SK-N-SH (cell line): ENCODE measurements at regions not wholly inside any gene's neighbourhood (a gene's known extent, or its start where the extent isn't known, plus 50 kb on each side); places are given as distances from the start of the nearest gene placed in this dataset.

Experiments used
- CTCF ChIA-PET: fragments of 300-600, 350-600 bp; formaldehyde crosslinking; extraction: SDS; loops from one replicate; lab custom pipeline; 2021; lab: Yijun Ruan, JAX
- POLR2A ChIA-PET: fragments of 350-600 bp; sonication (Branson Sonifier 250); formaldehyde crosslinking; extraction: SDS; loops from one replicate; lab custom pipeline; 2020; ENCODE audit warnings: antibody characterized with exemption, inconsistent platforms; lab: Yijun Ruan, JAX
- DNase-seq: peaks from one replicate; pipeline ENCODE4 v3.0.0; 2012
- H2AFZ ChIP-seq: fragments of 200-600 bp; sonication (generic); 2 replicates; pipeline ENCODE4 v1.8.1; 2016; ENCODE audit warnings: antibody characterized with exemption, mild to moderate bottlenecking, low read depth
- H3F3A ChIP-seq: fragments of 200-600 bp; sonication (generic); replicated peaks from 2 replicates; pipeline ENCODE3; 2016; ENCODE audit warnings: antibody characterized with exemption, mild to moderate bottlenecking; ENCODE audit not compliant: insufficient read depth
- H3K27ac ChIP-seq, 2 experiments: fragments of 200-500 bp in 1 of 2; fragments of 200-600 bp in 1 of 2; sonication (Bioruptor generic) in 1 of 2; sonication (generic), shearing (Covaris generic) in 1 of 2; 2 replicates each; pipeline versions ENCODE4 v1.5.1 to v1.6.1; 2014 to 2016; ENCODE audit warnings: low read depth in 2 of 2, inconsistent platforms in 1 of 2, low read length in 1 of 2, mild to moderate bottlenecking in 1 of 2, mixed read lengths in 1 of 2
- H3K27me3 ChIP-seq: fragments of 200-600 bp; sonication (generic), shearing (Covaris generic); 2 replicates; pipeline ENCODE4 v1.6.1; 2016; ENCODE audit warnings: mixed run types; ENCODE audit not compliant: insufficient read depth
- H3K36me3 ChIP-seq, 2 experiments: fragments of 200-500 bp in 1 of 2; fragments of 200-600 bp in 1 of 2; sonication (Bioruptor generic) in 1 of 2; sonication (generic) in 1 of 2; replicated peaks in 1 of 2; 2 replicates each; pipeline versions ENCODE3 to v1.5.1; 2014 to 2016; ENCODE audit warnings: low read length in 1 of 2, mild to moderate bottlenecking in 1 of 2; ENCODE audit not compliant: insufficient read depth in 2 of 2, control insufficient read depth in 1 of 2
- H3K4me1 ChIP-seq, 2 experiments: fragments of 200-500 bp in 1 of 2; fragments of 200-600 bp in 1 of 2; sonication (Bioruptor generic) in 1 of 2; sonication (generic), shearing (Covaris generic) in 1 of 2; 2 replicates each; pipeline versions ENCODE4 v1.5.1 to v1.6.1; 2014 to 2016; ENCODE audit warnings: low read depth in 1 of 2, low read length in 1 of 2, mixed run types in 1 of 2; ENCODE audit not compliant: insufficient read depth in 2 of 2, control insufficient read depth in 1 of 2
- H3K4me2 ChIP-seq: fragments of 200-600 bp; sonication (generic), shearing (Covaris generic); 2 replicates; pipeline ENCODE4 v1.6.1; 2017; ENCODE audit warnings: mixed run types
- H3K4me3 ChIP-seq, 2 experiments: fragments of 200-500 bp in 1 of 2; fragments of 200-600 bp in 1 of 2; sonication (Bioruptor generic) in 1 of 2; sonication (generic), shearing (Covaris generic) in 1 of 2; 2 replicates each; pipeline versions ENCODE4 v1.5.1 to v1.8.1; 2014 to 2016; ENCODE audit warnings: low read depth in 2 of 2, inconsistent platforms in 1 of 2, low read length in 1 of 2, mild to moderate bottlenecking in 1 of 2, mixed read lengths in 1 of 2, moderate library complexity in 1 of 2
- H3K79me2 ChIP-seq: fragments of 200-600 bp; sonication (generic); 2 replicates; pipeline ENCODE4 v1.8.1; 2017; ENCODE audit warnings: mild to moderate bottlenecking; ENCODE audit not compliant: insufficient read depth
- H3K9ac ChIP-seq: fragments of 200-600 bp; sonication (generic); 2 replicates; pipeline ENCODE4 v1.6.1; 2017; ENCODE audit warnings: mixed run types
- H3K9me2 ChIP-seq: fragments of 200-600 bp; sonication (generic); 2 replicates; pipeline ENCODE4 v1.6.1; 2017; ENCODE audit warnings: mixed run types
- H3K9me3 ChIP-seq: fragments of 200-600 bp; sonication (generic); 2 replicates; pipeline ENCODE4 v1.6.1; 2017; ENCODE audit warnings: mixed run types, mild to moderate bottlenecking, moderate library complexity
- H4K20me1 ChIP-seq: fragments of 200-600 bp; sonication (generic); 2 replicates; pipeline ENCODE4 v1.6.1; 2017; ENCODE audit warnings: mild to moderate bottlenecking, mixed run types; ENCODE audit not compliant: insufficient read depth
- GABPA ChIP-seq: IDR thresholded peaks from 2 replicates; pipeline ENCODE4 v1.4.0; 2012; ENCODE audit warnings: low read depth, mild to moderate bottlenecking
- JUND ChIP-seq: IDR thresholded peaks from 2 replicates; pipeline ENCODE4 v1.4.0; 2012
- MEF2A ChIP-seq: IDR thresholded peaks from 2 replicates; pipeline ENCODE4 v1.4.0; 2012; ENCODE audit warnings: low read depth, borderline replicate concordance
- POLR2AphosphoS5 ChIP-seq: IDR thresholded peaks from 2 replicates; pipeline ENCODE4 v1.6.1; 2012; ENCODE audit warnings: low read depth, low read length
- REST ChIP-seq: IDR thresholded peaks from 2 replicates; pipeline ENCODE4 v1.6.1; 2012; ENCODE audit warnings: mild to moderate bottlenecking, low read depth, low read length, moderate library complexity
- RFX5 ChIP-seq: IDR thresholded peaks from 2 replicates; pipeline ENCODE4 v1.6.1; 2012; ENCODE audit warnings: mild to moderate bottlenecking, improper control_type of control experiment, low read length
- RXRA ChIP-seq: IDR thresholded peaks from 2 replicates; pipeline ENCODE4 v1.4.0; 2012; ENCODE audit warnings: low read depth, mild to moderate bottlenecking, borderline replicate concordance
- SIN3A ChIP-seq: IDR thresholded peaks from 2 replicates; pipeline ENCODE4 v1.6.1; 2012; ENCODE audit warnings: low read depth, mild to moderate bottlenecking, low read length, moderate library complexity, borderline replicate concordance
- TAF1 ChIP-seq: IDR thresholded peaks from 2 replicates; pipeline ENCODE4 v1.6.1; 2012; ENCODE audit warnings: low read depth, mild to moderate bottlenecking, low read length, moderate library complexity, borderline replicate concordance
- TCF12 ChIP-seq: IDR thresholded peaks from 2 replicates; pipeline ENCODE4 v1.4.0; 2012
- WGBS: methylation state at CpG from one replicate; pipeline ENCODE4 v1.1.6; 2017; ENCODE audit warnings: low lambda C conversion rate; 5-methylcytosine and 5-hydroxymethylcytosine counted together
- TF ChIP-seq, protein P1 (sequence below): fragments of 200-600 bp; sonication (generic); IDR thresholded peaks from 2 replicates; pipeline ENCODE4 v1.6.1; 2017; ENCODE audit warnings: antibody characterized with exemption, mild to moderate bottlenecking, moderate library complexity
- TF ChIP-seq, protein P2 (sequence below): IDR thresholded peaks from 2 replicates; pipeline ENCODE4 v1.4.0; 2012; ENCODE audit warnings: low read depth, borderline replicate concordance

GRCh38 chr9:108286638-108287206, 569.1 kb downstream of the ACTL7B start:
- WGBS = 34% methylated on average over 7 of the region's 7 CpGs
- H3F3A ChIP-seq = no peaks in the 10 kb centered on the region
- ChIA-PET POLR2A (no interaction called here), CTCF (no interaction called here)
- H3K27me3 ChIP-seq = no peaks in the 10 kb centered on the region
- no peak overlapping the region for H3K27ac ChIP-seq
- no peaks in the 10 kb centered on the region for H4K20me1 ChIP-seq
- H2AFZ ChIP-seq = no peak overlapping the region
- H3K4me1 ChIP-seq = no peaks in the 10 kb centered on the region
- H3K4me2 ChIP-seq = no peak overlapping the region
- H3K9me2 ChIP-seq = no peaks in the 10 kb centered on the region
- H3K36me3 ChIP-seq = no peaks in the 10 kb centered on the region
- no peak overlapping the region for H3K4me3 ChIP-seq
- H3K9me3 ChIP-seq = no peaks in the 10 kb centered on the region
- H3K9ac ChIP-seq = no peak overlapping the region
- TF ChIP-seq TAF1 = no peak
- TF ChIP-seq, protein P1, sequence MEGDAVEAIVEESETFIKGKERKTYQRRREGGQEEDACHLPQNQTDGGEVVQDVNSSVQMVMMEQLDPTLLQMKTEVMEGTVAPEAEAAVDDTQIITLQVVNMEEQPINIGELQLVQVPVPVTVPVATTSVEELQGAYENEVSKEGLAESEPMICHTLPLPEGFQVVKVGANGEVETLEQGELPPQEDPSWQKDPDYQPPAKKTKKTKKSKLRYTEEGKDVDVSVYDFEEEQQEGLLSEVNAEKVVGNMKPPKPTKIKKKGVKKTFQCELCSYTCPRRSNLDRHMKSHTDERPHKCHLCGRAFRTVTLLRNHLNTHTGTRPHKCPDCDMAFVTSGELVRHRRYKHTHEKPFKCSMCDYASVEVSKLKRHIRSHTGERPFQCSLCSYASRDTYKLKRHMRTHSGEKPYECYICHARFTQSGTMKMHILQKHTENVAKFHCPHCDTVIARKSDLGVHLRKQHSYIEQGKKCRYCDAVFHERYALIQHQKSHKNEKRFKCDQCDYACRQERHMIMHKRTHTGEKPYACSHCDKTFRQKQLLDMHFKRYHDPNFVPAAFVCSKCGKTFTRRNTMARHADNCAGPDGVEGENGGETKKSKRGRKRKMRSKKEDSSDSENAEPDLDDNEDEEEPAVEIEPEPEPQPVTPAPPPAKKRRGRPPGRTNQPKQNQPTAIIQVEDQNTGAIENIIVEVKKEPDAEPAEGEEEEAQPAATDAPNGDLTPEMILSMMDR = no peak
- TF ChIP-seq JUND = no peak
- no peak for TF ChIP-seq TCF12
- TF ChIP-seq POLR2AphosphoS5 = no peak
- TF ChIP-seq MEF2A = no peak
- TF ChIP-seq SIN3A = no peak
- no peak for TF ChIP-seq RXRA
- no peak for TF ChIP-seq GABPA
- no peak for DNase-seq
- H3K79me2 ChIP-seq = no peaks in the 10 kb centered on the region

- Histone ChIP-seq H3F3A (no peaks in the 10 kb centered on the region), H3K4me2 (no peak overlapping the region), H4K20me1 (no peaks in the 10 kb centered on the region), H3K9me2 (no peaks in the 10 kb centered on the region), H2AFZ (no peak overlapping the region), H3K27ac (no peak overlapping the region), H3K4me3 (no peak overlapping the region), H3K27me3 (no peaks in the 10 kb centered on the region), H3K9ac (no peak overlapping the region), H3K4me1 (no peaks in the 10 kb centered on the region), H3K79me2 (no peaks in the 10 kb centered on the region), H3K9me3 (no peaks in the 10 kb centered on the region), H3K36me3 (no peaks in the 10 kb centered on the region)
- CTCF ChIA-PET = interaction anchor here (0.7 to 2.3 kb wide), 4 partner anchors 11 to 1219 kb away, joined by 3 to 11 read pairs (median 4); no protein-coding TSS in a partner anchor
- DNase-seq = no peak
- no peak for TF ChIP-seq REST
- no peak for TF ChIP-seq RXRA
- TF ChIP-seq, protein P2, sequence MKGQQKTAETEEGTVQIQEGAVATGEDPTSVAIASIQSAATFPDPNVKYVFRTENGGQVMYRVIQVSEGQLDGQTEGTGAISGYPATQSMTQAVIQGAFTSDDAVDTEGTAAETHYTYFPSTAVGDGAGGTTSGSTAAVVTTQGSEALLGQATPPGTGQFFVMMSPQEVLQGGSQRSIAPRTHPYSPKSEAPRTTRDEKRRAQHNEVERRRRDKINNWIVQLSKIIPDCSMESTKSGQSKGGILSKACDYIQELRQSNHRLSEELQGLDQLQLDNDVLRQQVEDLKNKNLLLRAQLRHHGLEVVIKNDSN = no peak
- no peak for TF ChIP-seq RFX5
- TF ChIP-seq GABPA = no peak
- WGBS = 49% methylated on average over 6 of the region's 6 CpGs
- POLR2A ChIA-PET = no interaction called here
These were observed 572.1 kb downstream of the ACTL7B start for GRCh38 chr9:108283696-108284095.
